ENCODE measurements at regions not wholly inside any gene's neighbourhood (a gene's known extent, or its start where the extent isn't known, plus 50 kb on each side); places are given as distances from the start of the nearest gene placed in this dataset.

GRCh38 chr2:228430986-228431385 is 249.5 kb upstream of the SPHKAP start:
- no peak for TF ChIP-seq CTCF (conservative IDR thresholded peaks at IDR 0.05; ENCODE audit: low read depth, low read length)
- TF ChIP-seq EZH2 (IDR thresholded peaks at IDR 0.05; ENCODE audit: low read length, unreplicated experiment): no peak
- TF ChIP-seq EZH2phosphoT487 (IDR thresholded peaks at IDR 0.05; ENCODE audit: borderline replicate concordance, low read length): no peak
